RWPE1 (cell line): ENCODE measurements at regions not wholly inside any gene's neighbourhood (a gene's known extent, or its start where the extent isn't known, plus 50 kb on each side); places are given as distances from the start of the nearest gene placed in this dataset.

Experiments used
- CTCF ChIA-PET: fragments of 350-600 bp; sonication (Branson Sonifier 250); formaldehyde crosslinking; extraction: SDS; loops from one replicate; lab custom pipeline; 2021; lab: Yijun Ruan, JAX
- POLR2A ChIA-PET: fragments of 400-600 bp; formaldehyde crosslinking; extraction: SDS; loops from one replicate; lab custom pipeline; 2020; ENCODE audit warnings: antibody characterized with exemption; ENCODE audit not compliant: low non-redundant PET; lab: Yijun Ruan, JAX
- DNase-seq: peaks from one replicate; pipeline ENCODE4 v3.0.0; 2012; ENCODE audit warnings: low spot score
- H3K27ac ChIP-seq: fragments of 450-650 bp; 2 replicates; pipeline ENCODE4 v1.5.1; 2017
- CTCF ChIP-seq: fragments of 450-650 bp; conservative IDR thresholded peaks from 2 replicates; pipeline ENCODE4 v1.5.1; 2017; ENCODE audit warnings: low read depth, mild to moderate bottlenecking

GRCh38 chr16:25413975-25414374 is 156.3 kb upstream of the ZKSCAN2 start:
- TF ChIP-seq CTCF: no peak
- CTCF ChIA-PET: interaction anchor here (0.7 kb wide), 1 partner anchor 254 kb away, joined by 3 read pairs; no protein-coding TSS in a partner anchor
- no peak overlapping the region for H3K27ac ChIP-seq
- POLR2A ChIA-PET: no interaction called here
- no peak for DNase-seq

GRCh38 chr16:25413133-25413532 is 155.5 kb upstream of the ZKSCAN2 start:
- ChIA-PET POLR2A (no interaction called here), CTCF (no interaction called here)
- TF ChIP-seq CTCF: no peak
- DNase-seq: no peak
- H3K27ac ChIP-seq: no peak overlapping the region

- no peak overlapping the region for H3K27ac ChIP-seq
- no peak for DNase-seq
- CTCF ChIA-PET: no interaction called here
- POLR2A ChIA-PET: no interaction called here
- no peak for TF ChIP-seq CTCF
Observed at GRCh38 chr16:25411396-25412081, 153.9 kb upstream of the ZKSCAN2 start.

- CTCF ChIA-PET: interaction anchor here (0.6 kb wide), 1 partner anchor 13 kb away, joined by 3 read pairs; no protein-coding TSS in a partner anchor
- POLR2A ChIA-PET: no interaction called here
Observed at GRCh38 chr16:25403852-25404251, 146.2 kb upstream of the ZKSCAN2 start.

GRCh38 chr16:25395528-25395927 is 137.9 kb upstream of the ZKSCAN2 start:
- TF ChIP-seq CTCF: no peak
- POLR2A ChIA-PET: no interaction called here
- no peak for DNase-seq
- CTCF ChIA-PET: no interaction called here
- H3K27ac ChIP-seq: no peak overlapping the region

More at GRCh38 chr16:25403852-25404251, 146.2 kb upstream of the ZKSCAN2 start:
- no peak for TF ChIP-seq CTCF
- no peak overlapping the region for H3K27ac ChIP-seq
- no peak for DNase-seq

GRCh38 chr16:25390761-25391160 is 133.1 kb upstream of the ZKSCAN2 start:
- POLR2A ChIA-PET: no interaction called here

More at GRCh38 chr16:25390761-25391160, 133.1 kb upstream of the ZKSCAN2 start:
- CTCF ChIA-PET: interaction anchor here (0.5 kb wide), 1 partner anchor 13 kb away, joined by 3 read pairs; no protein-coding TSS in a partner anchor
- DNase-seq: no peak
- no peak overlapping the region for H3K27ac ChIP-seq
- no peak for TF ChIP-seq CTCF
